Naive B cell (primary cell): ENCODE measurements at regions not wholly inside any gene's neighbourhood (a gene's known extent, or its start where the extent isn't known, plus 50 kb on each side); places are given as distances from the start of the nearest gene placed in this dataset.

Experiments
- ATAC-seq, 2 donors: fragments of 150-1000 bp; cut with Tn5 transposase; 2 replicates each; pipeline ENCODE4 v1.10.0; 2021; ENCODE audit warnings: low read depth in 2 of 2, mild to moderate bottlenecking in 2 of 2, moderate library complexity in 2 of 2
- DNase-seq: peaks from one replicate; pipeline ENCODE4 v3.0.0; 2022
- H3K27ac Mint-ChIP-seq, 6 donors: one replicate each; pipeline ENCODE4 v1.8.0; 2020 to 2022; ENCODE audit warnings: mild to moderate bottlenecking in 6 of 6, mixed read lengths in 6 of 6, moderate library complexity in 5 of 6, inconsistent platforms in 2 of 6
- H3K27me3 Mint-ChIP-seq, 3 donors: one replicate each; pipeline ENCODE4 v1.8.0; 2021 to 2022; ENCODE audit warnings: mixed read lengths in 3 of 3, mild to moderate bottlenecking in 1 of 3
- H3K36me3 Mint-ChIP-seq, 2 donors: one replicate each; pipeline ENCODE4 v1.8.0; 2020 to 2022; ENCODE audit warnings: mixed read lengths in 2 of 2, inconsistent platforms in 1 of 2, mild to moderate bottlenecking in 1 of 2
- H3K4me1 Mint-ChIP-seq, 3 donors: one replicate each; pipeline ENCODE4 v1.8.0; 2020 to 2022; ENCODE audit warnings: mixed read lengths in 3 of 3, inconsistent platforms in 1 of 3, mild to moderate bottlenecking in 1 of 3, moderate library complexity in 1 of 3
- H3K4me3 Mint-ChIP-seq, 8 donors: one replicate each; pipeline ENCODE4 v1.8.0; 2020 to 2022; ENCODE audit warnings: mild to moderate bottlenecking in 8 of 8, mixed read lengths in 8 of 8, moderate library complexity in 8 of 8, inconsistent platforms in 2 of 8
- H3K9me3 Mint-ChIP-seq, 7 donors: one replicate each; pipeline ENCODE4 v1.8.0; 2020 to 2022; ENCODE audit warnings: mixed read lengths in 7 of 7, mild to moderate bottlenecking in 5 of 7, inconsistent platforms in 2 of 7, moderate library complexity in 1 of 7

DNA sequence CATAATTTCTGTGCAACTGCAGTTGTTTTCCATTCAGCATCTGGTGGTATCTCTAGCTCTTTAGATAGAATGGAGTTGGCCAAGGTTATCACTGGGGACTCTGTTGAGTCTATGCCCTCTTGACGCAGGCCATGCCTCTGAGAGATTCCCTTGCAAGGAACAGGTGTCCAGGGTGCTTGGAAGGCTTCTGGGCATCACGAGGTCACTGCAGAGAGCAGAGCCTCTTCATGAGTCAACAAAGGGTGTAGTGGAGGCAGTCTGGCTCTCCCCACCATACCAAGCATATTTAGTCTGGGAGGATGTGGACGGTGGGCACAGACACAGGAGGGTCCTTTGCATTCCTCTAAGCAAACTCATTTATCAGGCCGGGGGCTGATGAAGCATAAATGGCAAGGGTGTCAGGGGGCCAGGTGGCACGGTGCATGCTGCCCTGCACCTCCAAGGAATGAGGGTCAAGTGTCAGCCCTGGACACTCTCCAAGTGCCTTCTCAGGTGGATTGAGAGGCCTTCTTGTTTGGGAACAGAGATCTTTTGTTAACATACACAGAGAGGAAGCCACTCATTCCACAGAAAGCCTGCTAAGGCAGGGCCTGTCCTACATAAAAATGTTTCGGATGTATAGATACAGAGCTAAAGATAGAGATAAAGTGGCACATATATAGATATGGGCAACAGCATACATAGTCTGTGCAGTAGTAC is 328.6 kb downstream of the INHBA start:
- Mint-ChIP-seq H3K4me1 (no peaks in the 10 kb centered on the region), H3K27ac (no peak overlapping the region), H3K4me3 (no peak overlapping the region), H3K36me3 (no peaks in the 10 kb centered on the region), H3K9me3 (peaks cover 0 to 4% (median 0%) of the 10 kb centered on the region in 7 donors), H3K27me3 (peaks cover 0 to 4% (median 0%) of the 10 kb centered on the region in 3 donors)
- DNase-seq, result no peak
- no peak for ATAC-seq

DNA sequence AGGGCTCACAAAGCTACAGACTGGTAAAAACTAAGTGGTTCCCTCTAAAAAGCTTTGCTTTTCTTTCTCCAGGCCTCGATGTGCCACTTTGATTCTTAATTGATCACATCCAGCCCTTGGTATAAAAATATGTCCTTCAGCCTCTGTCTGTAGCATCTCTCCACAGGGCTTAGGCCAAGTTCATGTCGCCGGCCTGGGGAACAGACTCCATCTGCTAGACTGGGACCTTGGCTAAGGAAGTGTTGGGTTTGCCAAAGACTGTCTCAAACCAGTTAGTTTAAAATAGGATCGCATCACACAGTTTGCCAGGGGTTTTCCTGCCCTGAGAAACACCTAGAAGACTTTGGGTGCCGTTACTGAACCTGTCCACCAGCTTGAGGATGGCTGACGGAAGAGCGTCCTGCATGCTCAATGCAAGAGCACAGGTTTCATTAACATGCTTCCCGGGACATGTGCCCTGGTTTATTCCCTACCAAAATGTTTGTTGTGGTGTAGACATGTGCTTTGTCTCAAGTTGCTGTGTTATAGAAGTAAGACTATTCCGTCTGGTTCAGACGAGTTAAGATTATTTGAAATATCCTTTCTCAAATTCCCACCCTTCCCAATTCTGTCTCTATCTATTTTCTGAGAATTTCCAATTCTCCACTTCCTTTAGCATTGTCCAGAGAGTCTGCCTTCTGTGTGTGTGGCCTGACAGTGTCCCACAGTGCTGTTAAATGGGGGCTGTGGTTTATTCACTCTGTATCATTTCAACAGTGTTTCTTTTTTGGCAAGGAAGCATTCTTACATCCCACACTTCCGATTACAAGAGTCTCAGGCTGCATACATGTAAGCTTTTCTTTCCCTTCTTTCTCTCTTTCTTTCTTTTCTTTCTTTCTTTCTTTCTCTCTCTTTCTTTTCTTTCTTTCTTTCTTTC is 334.7 kb downstream of the INHBA start:
- ATAC-seq (no peak), DNase-seq (no peak)
- Mint-ChIP-seq H3K27me3 (no peaks in the 10 kb centered on the region), H3K4me1 (no peaks in the 10 kb centered on the region), H3K9me3 (peaks cover 0 to 15% (median 8%) of the 10 kb centered on the region in 7 donors), H3K27ac (no peak overlapping the region), H3K4me3 (no peak overlapping the region), H3K36me3 (no peaks in the 10 kb centered on the region)

DNA sequence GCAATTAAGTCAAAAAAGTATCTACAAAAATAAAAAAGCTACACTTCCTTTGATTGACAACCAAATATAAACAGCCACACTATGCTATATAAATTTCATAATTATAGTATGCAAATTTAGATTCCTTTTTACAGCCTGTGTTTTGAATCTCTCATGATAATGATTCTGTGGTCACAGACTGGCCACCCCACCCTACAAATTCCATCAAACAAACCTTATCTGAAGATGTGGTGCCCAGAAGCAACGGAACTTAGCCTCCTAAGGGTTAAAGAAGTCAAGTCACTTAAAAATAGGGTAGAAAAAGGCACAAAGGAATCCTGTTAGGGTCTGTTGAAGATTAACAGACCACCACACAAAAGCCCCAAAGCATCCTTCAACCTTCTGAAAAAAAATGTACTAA is 351.8 kb downstream of the INHBA start:
- Mint-ChIP-seq H3K27ac (no peak overlapping the region), H3K27me3 (no peaks in the 10 kb centered on the region), H3K9me3 (peaks cover 0 to 7% (median 0%) of the 10 kb centered on the region in 7 donors), H3K4me1 (no peaks in the 10 kb centered on the region), H3K36me3 (no peaks in the 10 kb centered on the region), H3K4me3 (no peak overlapping the region)
- DNase-seq (no peak), ATAC-seq (no peak)

DNA sequence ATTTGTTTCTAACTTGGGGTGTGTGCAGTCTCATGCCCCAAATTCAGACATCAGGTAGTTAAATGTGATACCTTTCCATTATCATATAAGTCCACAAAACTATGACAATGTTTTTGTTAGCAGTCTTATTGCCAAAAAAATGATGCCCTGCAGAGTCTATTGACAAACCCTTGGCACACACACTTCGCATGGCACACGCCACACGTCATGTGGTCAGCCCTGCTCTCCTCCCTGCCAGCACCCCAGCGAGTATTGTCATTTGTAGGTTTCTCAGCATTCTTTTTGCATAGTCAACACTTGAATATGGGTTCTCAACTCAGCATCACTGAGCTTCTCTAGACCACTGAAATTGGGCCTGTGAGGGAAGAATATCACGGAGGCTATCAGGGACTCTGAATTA is 356.0 kb downstream of the INHBA start:
- ATAC-seq (no peak), DNase-seq (no peak)
- Mint-ChIP-seq H3K27ac (peak overlapping the region in 1 of 6 donors; percentile 6), H3K36me3 (no peaks in the 10 kb centered on the region), H3K4me3 (no peak overlapping the region), H3K4me1 (no peaks in the 10 kb centered on the region), H3K9me3 (peaks cover 0 to 19% (median 3%) of the 10 kb centered on the region in 7 donors), H3K27me3 (peaks cover 4 to 8% (median 6%) of the 10 kb centered on the region in 3 donors)

DNA sequence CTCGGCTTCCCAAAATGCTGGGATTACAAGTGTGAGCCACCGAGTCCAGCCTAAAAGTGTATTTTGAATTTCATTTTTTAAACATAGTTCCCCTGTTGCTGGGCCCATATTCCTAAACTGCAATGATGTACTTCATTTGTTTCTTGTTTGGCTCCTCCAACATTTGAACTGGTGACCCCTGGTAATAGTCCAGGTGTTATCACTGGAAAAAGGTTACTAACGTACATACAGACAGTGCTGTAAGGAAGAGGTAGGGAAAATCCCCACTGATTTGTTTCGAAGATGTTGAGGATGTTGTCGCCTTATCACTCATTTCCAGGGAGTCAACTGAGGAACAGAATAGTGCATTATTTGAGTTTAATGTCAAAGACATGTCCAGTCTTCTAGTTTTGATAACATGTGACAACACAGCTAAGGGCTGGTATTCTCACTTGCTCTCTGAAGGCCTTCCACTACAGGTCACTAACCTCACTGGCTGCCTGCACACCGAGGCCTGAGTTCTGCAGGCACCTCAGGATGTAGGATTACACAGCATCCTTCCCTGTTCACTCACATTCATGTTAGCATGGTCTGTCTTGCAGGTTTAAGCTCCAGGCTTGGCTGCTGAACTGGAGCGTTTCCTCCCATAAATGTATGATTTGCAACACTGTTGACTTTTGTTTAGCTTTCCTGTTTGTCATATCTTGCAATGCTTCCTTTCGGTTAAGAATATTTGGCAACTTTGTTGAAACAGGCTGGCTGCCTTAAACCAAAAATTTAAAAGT is 362.8 kb downstream of the INHBA start:
- no peak overlapping the region for H3K27ac Mint-ChIP-seq
- no peaks in the 10 kb centered on the region for H3K4me1 Mint-ChIP-seq
- no peak for ATAC-seq

DNA sequence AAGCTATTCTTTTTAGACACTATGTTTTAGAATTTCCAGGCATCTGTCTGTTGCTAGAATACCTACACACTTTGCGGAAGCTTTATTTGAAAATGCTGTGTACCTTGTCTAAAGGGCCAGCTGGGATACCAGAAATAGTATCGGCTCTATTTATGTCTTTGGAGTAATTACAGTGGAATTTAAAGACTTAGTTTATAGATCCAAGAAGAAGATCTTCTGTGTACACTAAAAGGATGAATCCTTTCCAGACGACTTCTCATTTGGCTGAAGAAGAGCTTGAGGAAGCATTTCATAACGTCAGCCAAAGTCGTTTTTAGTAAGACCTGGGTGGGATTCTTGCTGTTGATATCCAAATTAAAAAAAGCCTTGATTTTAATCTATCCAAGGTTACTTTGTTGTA is 365.9 kb downstream of the INHBA start:
- no peak for ATAC-seq
- Mint-ChIP-seq H3K27ac (no peak overlapping the region), H3K27me3 (no peaks in the 10 kb centered on the region), H3K36me3 (no peaks in the 10 kb centered on the region), H3K9me3 (peaks cover 0 to 2% (median 0%) of the 10 kb centered on the region in 7 donors), H3K4me3 (no peak overlapping the region), H3K4me1 (no peaks in the 10 kb centered on the region)
- no peak for DNase-seq

More for the DNA sequence above, 362.8 kb downstream of the INHBA start:
- Mint-ChIP-seq H3K27me3 (peaks cover 4 to 8% (median 6%) of the 10 kb centered on the region in 3 donors), H3K36me3 (no peaks in the 10 kb centered on the region), H3K4me3 (no peak overlapping the region), H3K9me3 (peaks cover 0 to 11% (median 3%) of the 10 kb centered on the region in 7 donors)
- no peak for DNase-seq

DNA sequence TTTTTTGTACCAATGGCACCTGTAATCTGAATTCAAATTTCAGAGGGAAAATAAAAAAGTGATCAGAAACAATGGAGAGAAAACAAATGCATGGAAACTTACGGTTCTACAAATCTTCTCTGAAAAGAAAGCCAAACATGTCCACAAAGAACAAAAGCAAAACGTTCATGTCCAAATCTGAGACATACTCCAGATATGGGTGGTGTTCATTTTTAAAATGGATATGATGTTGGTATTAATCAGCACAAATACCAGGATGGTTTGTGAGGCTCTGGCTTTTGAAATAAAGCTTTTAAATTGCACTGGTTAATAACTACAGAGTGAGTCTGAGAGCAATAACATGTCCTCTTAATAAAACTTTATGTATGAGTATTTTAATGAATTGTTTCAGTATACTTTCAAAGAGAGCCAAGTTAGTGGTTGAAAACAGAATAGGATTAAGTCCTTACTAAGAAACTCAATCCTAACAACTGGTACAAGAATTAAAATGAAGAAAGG is 366.4 kb downstream of the INHBA start:
- no peaks in the 10 kb centered on the region for H3K36me3 Mint-ChIP-seq
- H3K27me3 Mint-ChIP-seq, result no peaks in the 10 kb centered on the region
- ATAC-seq (no peak), DNase-seq (no peak)
- no peak overlapping the region for H3K4me3 Mint-ChIP-seq
- no peaks in the 10 kb centered on the region for H3K9me3 Mint-ChIP-seq
- no peaks in the 10 kb centered on the region for H3K4me1 Mint-ChIP-seq
- no peak overlapping the region for H3K27ac Mint-ChIP-seq

DNA sequence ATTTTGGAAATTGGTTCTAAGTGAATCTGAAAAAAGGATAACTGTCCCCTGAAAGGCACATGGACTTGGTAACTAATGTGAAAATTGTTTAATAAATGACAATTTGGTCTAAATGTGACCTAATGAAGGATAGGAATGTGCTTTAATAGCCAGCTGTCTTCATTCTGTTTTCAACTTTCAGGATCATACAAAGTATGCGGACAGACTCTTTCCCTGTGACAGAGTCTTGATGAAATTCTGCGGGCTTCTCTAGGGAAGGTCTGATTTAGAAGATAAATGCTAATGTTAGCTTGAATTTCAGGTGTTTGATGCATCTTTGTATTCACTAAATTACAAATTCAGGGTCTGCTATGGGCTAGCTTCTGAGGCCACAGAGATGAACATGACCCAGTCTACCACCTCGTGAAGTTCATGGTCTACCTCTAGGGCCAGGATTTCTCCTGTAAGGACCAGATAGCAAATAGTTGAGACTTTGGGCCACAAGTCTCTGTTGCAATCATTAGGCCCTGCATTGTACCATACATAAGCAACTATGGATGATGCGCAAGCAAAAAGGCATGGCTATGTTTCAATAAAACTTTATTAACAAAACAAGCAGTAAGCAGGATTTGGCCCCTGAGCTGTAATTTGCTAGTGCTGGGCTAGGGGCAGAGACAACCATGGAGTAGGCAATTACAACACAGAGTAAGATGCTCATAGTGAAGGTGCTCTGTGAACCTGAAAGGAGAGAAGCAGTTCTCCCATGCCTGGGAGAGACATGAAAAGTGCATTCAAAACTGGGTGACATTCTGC is 368.6 kb downstream of the INHBA start:
- no peaks in the 10 kb centered on the region for H3K36me3 Mint-ChIP-seq
- H3K4me3 Mint-ChIP-seq, result no peak overlapping the region
- no peak overlapping the region for H3K27ac Mint-ChIP-seq
- no peaks in the 10 kb centered on the region for H3K9me3 Mint-ChIP-seq
- no peaks in the 10 kb centered on the region for H3K4me1 Mint-ChIP-seq
- DNase-seq (no peak), ATAC-seq (no peak)
- no peaks in the 10 kb centered on the region for H3K27me3 Mint-ChIP-seq

DNA sequence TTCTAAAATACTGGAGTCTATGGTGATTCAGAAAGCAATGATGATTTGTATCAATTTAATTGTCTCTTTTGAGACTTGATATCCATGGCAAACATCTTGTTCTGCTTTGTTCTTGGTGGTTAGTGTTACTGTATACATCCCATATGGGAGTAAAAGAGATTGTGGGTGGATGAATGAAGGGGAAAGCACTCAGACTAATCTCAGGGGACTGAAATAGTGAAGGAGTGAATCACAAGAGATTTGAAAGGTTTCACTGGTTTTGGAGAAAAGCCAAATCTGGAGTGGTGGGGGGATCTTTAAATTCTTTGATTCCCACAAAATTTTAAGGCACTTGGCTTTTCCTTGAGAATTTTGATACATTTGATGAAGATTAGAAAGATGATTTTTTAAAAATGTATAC is 369.4 kb downstream of the INHBA start:
- DNase-seq, result no peak
- Mint-ChIP-seq H3K36me3 (no peaks in the 10 kb centered on the region), H3K4me1 (no peaks in the 10 kb centered on the region), H3K27ac (no peak overlapping the region), H3K4me3 (no peak overlapping the region), H3K9me3 (no peaks in the 10 kb centered on the region), H3K27me3 (no peaks in the 10 kb centered on the region)
- ATAC-seq, result no peak

DNA sequence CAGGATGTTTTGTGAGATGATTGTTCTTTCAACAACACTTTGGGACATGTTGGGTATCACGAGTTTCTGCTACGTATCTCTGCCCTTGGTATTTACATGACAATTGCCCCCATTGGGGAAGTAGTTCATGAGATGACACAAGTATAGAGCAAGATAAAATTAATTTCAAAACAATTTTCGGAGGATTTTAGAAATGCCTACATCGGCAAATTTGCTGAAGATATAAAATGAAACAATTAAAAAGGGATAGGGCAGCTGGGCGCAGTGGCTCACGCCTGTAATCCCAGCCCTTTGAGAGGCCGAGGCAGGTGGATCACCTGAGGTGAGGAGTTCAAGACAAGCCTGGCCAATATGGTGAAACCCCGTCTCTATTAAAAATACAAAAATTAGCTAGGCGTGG is 371.7 kb downstream of the INHBA start:
- Mint-ChIP-seq H3K36me3 (no peaks in the 10 kb centered on the region), H3K4me1 (no peaks in the 10 kb centered on the region), H3K4me3 (no peak overlapping the region), H3K9me3 (no peaks in the 10 kb centered on the region), H3K27me3 (no peaks in the 10 kb centered on the region), H3K27ac (no peak overlapping the region)
- no peak for DNase-seq
- ATAC-seq, result no peak

DNA sequence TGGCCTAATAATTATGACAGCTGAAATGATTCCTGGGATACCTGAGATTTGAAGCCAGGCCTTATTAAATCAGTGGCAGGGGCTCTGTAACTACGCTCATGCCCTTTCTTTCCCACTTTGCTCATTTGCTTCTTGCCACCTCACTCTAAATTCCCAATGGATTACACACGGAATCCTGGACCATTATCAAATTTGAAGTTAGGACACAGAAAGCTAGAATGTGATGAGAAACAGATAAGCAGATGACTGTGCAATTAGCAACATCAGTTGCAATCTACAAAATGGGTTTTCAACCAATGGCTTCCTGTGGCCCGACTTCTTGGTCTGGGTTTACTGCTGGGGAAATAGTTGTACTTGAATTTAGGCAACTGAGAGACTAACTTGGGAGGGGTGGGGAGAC is 374.3 kb downstream of the INHBA start:
- Mint-ChIP-seq H3K9me3 (peaks cover 0 to 2% (median 0%) of the 10 kb centered on the region in 7 donors), H3K27ac (no peak overlapping the region), H3K27me3 (no peaks in the 10 kb centered on the region), H3K36me3 (no peaks in the 10 kb centered on the region), H3K4me1 (no peaks in the 10 kb centered on the region), H3K4me3 (no peak overlapping the region)
- no peak for ATAC-seq
- DNase-seq, result no peak

DNA sequence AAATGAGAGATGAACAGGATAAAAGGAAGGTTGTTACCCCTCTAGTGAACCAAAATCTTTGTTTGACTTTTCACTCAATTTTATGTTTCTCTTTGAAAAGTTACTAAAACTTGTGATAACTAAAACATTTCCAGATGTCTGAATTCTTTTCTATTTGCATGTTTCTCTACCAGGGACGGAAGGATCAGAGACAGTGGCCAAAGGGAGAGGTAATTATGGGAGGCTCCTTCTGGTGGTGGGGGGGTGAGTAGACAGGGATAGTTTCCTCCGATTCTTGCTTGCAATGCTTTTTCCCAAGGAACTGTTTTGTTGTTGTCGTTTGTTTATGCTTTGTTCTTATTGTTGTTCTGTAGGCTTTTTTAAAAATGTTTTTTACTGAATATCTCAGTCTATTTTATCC is 374.8 kb downstream of the INHBA start:
- Mint-ChIP-seq H3K36me3 (no peaks in the 10 kb centered on the region), H3K9me3 (peaks cover 0 to 2% (median 0%) of the 10 kb centered on the region in 7 donors), H3K4me1 (no peaks in the 10 kb centered on the region), H3K27me3 (no peaks in the 10 kb centered on the region), H3K4me3 (no peak overlapping the region), H3K27ac (peak overlapping the region in 1 of 6 donors; percentile 14)
- ATAC-seq (no peak), DNase-seq (no peak)

DNA sequence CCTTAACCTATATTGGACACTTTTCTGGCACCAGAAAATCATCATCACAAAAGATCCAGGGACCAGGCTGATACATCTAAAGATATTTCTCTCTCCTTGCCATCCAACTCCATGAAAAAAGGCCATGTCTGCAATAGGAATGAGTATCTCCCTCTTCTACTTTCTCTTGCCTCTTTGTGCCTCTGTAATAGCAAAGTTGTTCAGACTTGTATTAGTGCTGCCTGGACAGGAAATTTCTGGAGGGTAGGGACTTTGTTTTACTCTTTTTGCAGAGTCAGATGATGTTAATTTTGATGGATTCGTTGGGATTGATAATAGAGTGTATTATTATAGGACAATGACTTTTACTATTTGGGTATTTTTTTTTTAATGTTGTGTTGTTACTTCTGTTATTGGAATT is 376.3 kb downstream of the INHBA start:
- ATAC-seq, result no peak
- Mint-ChIP-seq H3K9me3 (peaks cover 0 to 2% (median 0%) of the 10 kb centered on the region in 7 donors), H3K4me3 (no peak overlapping the region), H3K27me3 (no peaks in the 10 kb centered on the region), H3K27ac (no peak overlapping the region), H3K4me1 (no peaks in the 10 kb centered on the region), H3K36me3 (no peaks in the 10 kb centered on the region)
- no peak for DNase-seq
